SK-N-SH (cell line): ENCODE measurements at regions not wholly inside any gene's neighbourhood (a gene's known extent, or its start where the extent isn't known, plus 50 kb on each side); places are given as distances from the start of the nearest gene placed in this dataset.

Experiments used
- CTCF ChIA-PET: fragments of 300-600, 350-600 bp; formaldehyde crosslinking; extraction: SDS; loops from one replicate; lab custom pipeline; 2021; lab: Yijun Ruan, JAX
- POLR2A ChIA-PET: fragments of 350-600 bp; sonication (Branson Sonifier 250); formaldehyde crosslinking; extraction: SDS; loops from one replicate; lab custom pipeline; 2020; ENCODE audit warnings: antibody characterized with exemption, inconsistent platforms; lab: Yijun Ruan, JAX
- DNase-seq: peaks from one replicate; pipeline ENCODE4 v3.0.0; 2012
- H2AFZ ChIP-seq: fragments of 200-600 bp; sonication (generic); 2 replicates; pipeline ENCODE4 v1.8.1; 2016; ENCODE audit warnings: antibody characterized with exemption, mild to moderate bottlenecking, low read depth
- H3F3A ChIP-seq: fragments of 200-600 bp; sonication (generic); replicated peaks from 2 replicates; pipeline ENCODE3; 2016; ENCODE audit warnings: antibody characterized with exemption, mild to moderate bottlenecking; ENCODE audit not compliant: insufficient read depth
- H3K27ac ChIP-seq, 2 experiments: fragments of 200-500 bp in 1 of 2; fragments of 200-600 bp in 1 of 2; sonication (Bioruptor generic) in 1 of 2; sonication (generic), shearing (Covaris generic) in 1 of 2; 2 replicates each; pipeline versions ENCODE4 v1.5.1 to v1.6.1; 2014 to 2016; ENCODE audit warnings: low read depth in 2 of 2, inconsistent platforms in 1 of 2, low read length in 1 of 2, mild to moderate bottlenecking in 1 of 2, mixed read lengths in 1 of 2
- H3K27me3 ChIP-seq: fragments of 200-600 bp; sonication (generic), shearing (Covaris generic); 2 replicates; pipeline ENCODE4 v1.6.1; 2016; ENCODE audit warnings: mixed run types; ENCODE audit not compliant: insufficient read depth
- H3K36me3 ChIP-seq, 2 experiments: fragments of 200-500 bp in 1 of 2; fragments of 200-600 bp in 1 of 2; sonication (Bioruptor generic) in 1 of 2; sonication (generic) in 1 of 2; replicated peaks in 1 of 2; 2 replicates each; pipeline versions ENCODE3 to v1.5.1; 2014 to 2016; ENCODE audit warnings: low read length in 1 of 2, mild to moderate bottlenecking in 1 of 2; ENCODE audit not compliant: insufficient read depth in 2 of 2, control insufficient read depth in 1 of 2
- H3K4me1 ChIP-seq, 2 experiments: fragments of 200-500 bp in 1 of 2; fragments of 200-600 bp in 1 of 2; sonication (Bioruptor generic) in 1 of 2; sonication (generic), shearing (Covaris generic) in 1 of 2; 2 replicates each; pipeline versions ENCODE4 v1.5.1 to v1.6.1; 2014 to 2016; ENCODE audit warnings: low read depth in 1 of 2, low read length in 1 of 2, mixed run types in 1 of 2; ENCODE audit not compliant: insufficient read depth in 2 of 2, control insufficient read depth in 1 of 2
- H3K4me2 ChIP-seq: fragments of 200-600 bp; sonication (generic), shearing (Covaris generic); 2 replicates; pipeline ENCODE4 v1.6.1; 2017; ENCODE audit warnings: mixed run types
- H3K4me3 ChIP-seq, 2 experiments: fragments of 200-500 bp in 1 of 2; fragments of 200-600 bp in 1 of 2; sonication (Bioruptor generic) in 1 of 2; sonication (generic), shearing (Covaris generic) in 1 of 2; 2 replicates each; pipeline versions ENCODE4 v1.5.1 to v1.8.1; 2014 to 2016; ENCODE audit warnings: low read depth in 2 of 2, inconsistent platforms in 1 of 2, low read length in 1 of 2, mild to moderate bottlenecking in 1 of 2, mixed read lengths in 1 of 2, moderate library complexity in 1 of 2
- H3K79me2 ChIP-seq: fragments of 200-600 bp; sonication (generic); 2 replicates; pipeline ENCODE4 v1.8.1; 2017; ENCODE audit warnings: mild to moderate bottlenecking; ENCODE audit not compliant: insufficient read depth
- H3K9ac ChIP-seq: fragments of 200-600 bp; sonication (generic); 2 replicates; pipeline ENCODE4 v1.6.1; 2017; ENCODE audit warnings: mixed run types
- H3K9me2 ChIP-seq: fragments of 200-600 bp; sonication (generic); 2 replicates; pipeline ENCODE4 v1.6.1; 2017; ENCODE audit warnings: mixed run types
- H3K9me3 ChIP-seq: fragments of 200-600 bp; sonication (generic); 2 replicates; pipeline ENCODE4 v1.6.1; 2017; ENCODE audit warnings: mixed run types, mild to moderate bottlenecking, moderate library complexity
- H4K20me1 ChIP-seq: fragments of 200-600 bp; sonication (generic); 2 replicates; pipeline ENCODE4 v1.6.1; 2017; ENCODE audit warnings: mild to moderate bottlenecking, mixed run types; ENCODE audit not compliant: insufficient read depth
- CHD2 ChIP-seq: fragments of 150-350 bp; IDR thresholded peaks from 2 replicates; pipeline ENCODE4 v1.6.1; 2018; ENCODE audit warnings: low read length; ENCODE audit not compliant: partially characterized antibody
- EP300 ChIP-seq, 2 experiments: IDR thresholded peaks; 2 replicates each; pipeline versions ENCODE4 v1.4.0 to v1.6.1; 2012; ENCODE audit warnings: borderline replicate concordance in 1 of 2, low read depth in 1 of 2, low read length in 1 of 2
- FOSL2 ChIP-seq: IDR thresholded peaks from 2 replicates; pipeline ENCODE4 v1.4.0; 2012; ENCODE audit warnings: low read depth, mild to moderate bottlenecking, moderate library complexity, borderline replicate concordance
- FOXJ3 ChIP-seq: sonication (generic); formaldehyde crosslinking; IDR thresholded peaks from 2 replicates; pipeline ENCODE4 v1.5.1; 2020; ENCODE audit warnings: mild to moderate bottlenecking, missing genetic modification reagents
- GATA2 ChIP-seq: sonication (generic); formaldehyde crosslinking; IDR thresholded peaks from 2 replicates; pipeline ENCODE4 v1.5.0; 2020; ENCODE audit warnings: mild to moderate bottlenecking, missing genetic modification reagents
- JUND ChIP-seq: IDR thresholded peaks from 2 replicates; pipeline ENCODE4 v1.4.0; 2012
- MAX ChIP-seq: IDR thresholded peaks from 2 replicates; pipeline ENCODE4 v1.4.0; 2012; ENCODE audit warnings: low read depth
- MEF2A ChIP-seq: IDR thresholded peaks from 2 replicates; pipeline ENCODE4 v1.4.0; 2012; ENCODE audit warnings: low read depth, borderline replicate concordance
- MXI1 ChIP-seq: IDR thresholded peaks from 2 replicates; pipeline ENCODE4 v1.6.1; 2012; ENCODE audit warnings: mild to moderate bottlenecking, low read depth, low read length, improper control_type of control experiment
- NFIC ChIP-seq: IDR thresholded peaks from 2 replicates; pipeline ENCODE4 v1.4.0; 2012; ENCODE audit warnings: borderline replicate concordance
- NRF1 ChIP-seq: IDR thresholded peaks from 2 replicates; pipeline ENCODE4 v1.6.1; 2012; ENCODE audit warnings: low read depth, mild to moderate bottlenecking, low read length
- RAD21 ChIP-seq: IDR thresholded peaks from 2 replicates; pipeline ENCODE4 v1.6.1; 2012; ENCODE audit warnings: mild to moderate bottlenecking, low read length
- RCOR1 ChIP-seq: fragments of 150-350 bp; IDR thresholded peaks from 2 replicates; pipeline ENCODE4 v1.6.1; 2017; ENCODE audit warnings: antibody characterized with exemption, low read length
- SMC3 ChIP-seq: IDR thresholded peaks from 2 replicates; pipeline ENCODE4 v1.6.1; 2012; ENCODE audit warnings: low read depth, low read length, improper control_type of control experiment
- TCF12 ChIP-seq: IDR thresholded peaks from 2 replicates; pipeline ENCODE4 v1.4.0; 2012
- USF1 ChIP-seq: IDR thresholded peaks from 2 replicates; pipeline ENCODE4 v1.4.0; 2012; ENCODE audit warnings: low read depth, borderline replicate concordance
- YY1 ChIP-seq: IDR thresholded peaks from 2 replicates; pipeline ENCODE4 v1.4.0; 2012; ENCODE audit warnings: low read depth, mild to moderate bottlenecking
- ZBTB33 ChIP-seq: IDR thresholded peaks from 2 replicates; pipeline ENCODE4 v1.4.0; 2012; ENCODE audit warnings: low read depth, borderline replicate concordance
- WGBS: methylation state at CpG from one replicate; pipeline ENCODE4 v1.1.6; 2017; ENCODE audit warnings: low lambda C conversion rate; 5-methylcytosine and 5-hydroxymethylcytosine counted together
- TF ChIP-seq, protein P1 (sequence below): fragments of 150-350 bp; IDR thresholded peaks from 2 replicates; pipeline ENCODE4 v1.6.1; 2017; ENCODE audit warnings: antibody characterized with exemption, low read length, low read depth, borderline replicate concordance
- TF ChIP-seq, protein P2 (sequence below): fragments of 200-600 bp; sonication (generic); IDR thresholded peaks from 2 replicates; pipeline ENCODE4 v1.6.1; 2017; ENCODE audit warnings: antibody characterized with exemption, mild to moderate bottlenecking, moderate library complexity

GRCh38 chr9:2281803-2282185 is 266.6 kb downstream of the SMARCA2 start:
- Histone ChIP-seq H3K79me2 (no peaks in the 10 kb centered on the region), H3K9me2 (no peaks in the 10 kb centered on the region), H3K36me3 (no peaks in the 10 kb centered on the region), H3K9me3 (no peaks in the 10 kb centered on the region), H3K4me1 (no peaks in the 10 kb centered on the region), H2AFZ (no peak overlapping the region; the same call in 1 of the 2 replicates), H3K4me3 (no peak overlapping the region), H3F3A (no peaks in the 10 kb centered on the region), H3K9ac (no peak overlapping the region), H3K27ac (no peak overlapping the region), H4K20me1 (no peaks in the 10 kb centered on the region), H3K4me2 (no peak overlapping the region), H3K27me3 (no peaks in the 10 kb centered on the region)
- WGBS = 72% methylated on average over 2 of the region's 2 CpGs
- no peak for DNase-seq
- TF ChIP-seq, protein P1, sequence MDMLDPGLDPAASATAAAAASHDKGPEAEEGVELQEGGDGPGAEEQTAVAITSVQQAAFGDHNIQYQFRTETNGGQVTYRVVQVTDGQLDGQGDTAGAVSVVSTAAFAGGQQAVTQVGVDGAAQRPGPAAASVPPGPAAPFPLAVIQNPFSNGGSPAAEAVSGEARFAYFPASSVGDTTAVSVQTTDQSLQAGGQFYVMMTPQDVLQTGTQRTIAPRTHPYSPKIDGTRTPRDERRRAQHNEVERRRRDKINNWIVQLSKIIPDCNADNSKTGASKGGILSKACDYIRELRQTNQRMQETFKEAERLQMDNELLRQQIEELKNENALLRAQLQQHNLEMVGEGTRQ = no peak
- no peak for TF ChIP-seq FOXJ3 (CRISPR knock-in tag)
- TF ChIP-seq RAD21 = no peak
- TF ChIP-seq JUND = no peak
- TF ChIP-seq GATA2 = no peak
- TF ChIP-seq, protein P2, sequence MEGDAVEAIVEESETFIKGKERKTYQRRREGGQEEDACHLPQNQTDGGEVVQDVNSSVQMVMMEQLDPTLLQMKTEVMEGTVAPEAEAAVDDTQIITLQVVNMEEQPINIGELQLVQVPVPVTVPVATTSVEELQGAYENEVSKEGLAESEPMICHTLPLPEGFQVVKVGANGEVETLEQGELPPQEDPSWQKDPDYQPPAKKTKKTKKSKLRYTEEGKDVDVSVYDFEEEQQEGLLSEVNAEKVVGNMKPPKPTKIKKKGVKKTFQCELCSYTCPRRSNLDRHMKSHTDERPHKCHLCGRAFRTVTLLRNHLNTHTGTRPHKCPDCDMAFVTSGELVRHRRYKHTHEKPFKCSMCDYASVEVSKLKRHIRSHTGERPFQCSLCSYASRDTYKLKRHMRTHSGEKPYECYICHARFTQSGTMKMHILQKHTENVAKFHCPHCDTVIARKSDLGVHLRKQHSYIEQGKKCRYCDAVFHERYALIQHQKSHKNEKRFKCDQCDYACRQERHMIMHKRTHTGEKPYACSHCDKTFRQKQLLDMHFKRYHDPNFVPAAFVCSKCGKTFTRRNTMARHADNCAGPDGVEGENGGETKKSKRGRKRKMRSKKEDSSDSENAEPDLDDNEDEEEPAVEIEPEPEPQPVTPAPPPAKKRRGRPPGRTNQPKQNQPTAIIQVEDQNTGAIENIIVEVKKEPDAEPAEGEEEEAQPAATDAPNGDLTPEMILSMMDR = no peak
- TF ChIP-seq CHD2 = no peak
- no peak for TF ChIP-seq YY1
- no peak for TF ChIP-seq FOSL2
- TF ChIP-seq EP300 (IDR thresholded peaks at IDR 0.05; ENCODE audit: borderline replicate concordance in 1 of 2, low read depth in 1 of 2, low read length in 1 of 2) = no peak
- no peak for TF ChIP-seq ZBTB33
- TF ChIP-seq SMC3 = no peak
- no peak for TF ChIP-seq MXI1
- TF ChIP-seq TCF12 = no peak
- no peak for TF ChIP-seq RCOR1
- no peak for TF ChIP-seq MEF2A
- no peak for TF ChIP-seq NFIC
- TF ChIP-seq MAX = no peak
- no peak for TF ChIP-seq USF1
- no peak for TF ChIP-seq NRF1
- ChIA-PET CTCF (no interaction called here), POLR2A (no interaction called here)
